ENCODE measurements at regions not wholly inside any gene's neighbourhood (a gene's known extent, or its start where the extent isn't known, plus 50 kb on each side); places are given as distances from the start of the nearest gene placed in this dataset.

DNA sequence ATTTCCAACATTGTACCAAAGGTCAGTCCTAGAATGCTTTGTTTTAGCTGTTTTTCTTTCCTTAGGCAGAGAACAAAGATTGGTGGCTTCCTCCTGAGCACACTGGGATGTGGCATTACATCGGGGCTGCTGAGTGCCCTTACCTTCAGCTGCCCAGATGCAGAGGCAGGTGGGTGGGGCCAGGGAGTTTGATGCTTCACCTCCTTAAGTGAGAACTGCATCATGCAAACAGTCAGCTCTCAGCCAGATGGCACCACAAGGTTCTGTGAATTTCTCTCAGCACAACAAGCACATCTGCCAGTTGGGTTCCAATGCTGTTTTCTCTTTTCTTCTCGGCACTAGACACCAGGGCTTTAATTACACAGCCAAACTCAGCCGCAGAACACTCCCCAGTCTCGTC lies 87.4 kb upstream of the UBL3 start:
- DNase-seq (no peak), FAIRE-seq (no peak)
- Histone ChIP-seq H3K9ac (ENCODE audit: low read length in 3 of 3) (no peak overlapping the region), H3K27me3 (ENCODE audit: control insufficient read depth, insufficient read depth, low read length) (no peaks in the 10 kb centered on the region), H3K27ac (ENCODE audit: low read depth in 2 of 2, low read length in 2 of 2) (no peak overlapping the region), H3K9me3 (ENCODE audit: control insufficient read depth in 2 of 3, insufficient read depth in 1 of 3, low read length in 3 of 3) (no peaks in the 10 kb centered on the region), H3K4me1 (ENCODE audit: control insufficient read depth in 2 of 3, insufficient read depth in 2 of 3, low read depth in 1 of 3, low read length in 3 of 3) (no peaks in the 10 kb centered on the region), H3K36me3 (ENCODE audit: control insufficient read depth in 2 of 3, insufficient read depth in 3 of 3, low read length in 3 of 3) (no peaks in the 10 kb centered on the region), H3K4me3 (ENCODE audit: low read length in 3 of 3) (no peak overlapping the region)
- intact Hi-C loops (cut with DNase I), result no loop called here
- TF ChIP-seq, protein P1, sequence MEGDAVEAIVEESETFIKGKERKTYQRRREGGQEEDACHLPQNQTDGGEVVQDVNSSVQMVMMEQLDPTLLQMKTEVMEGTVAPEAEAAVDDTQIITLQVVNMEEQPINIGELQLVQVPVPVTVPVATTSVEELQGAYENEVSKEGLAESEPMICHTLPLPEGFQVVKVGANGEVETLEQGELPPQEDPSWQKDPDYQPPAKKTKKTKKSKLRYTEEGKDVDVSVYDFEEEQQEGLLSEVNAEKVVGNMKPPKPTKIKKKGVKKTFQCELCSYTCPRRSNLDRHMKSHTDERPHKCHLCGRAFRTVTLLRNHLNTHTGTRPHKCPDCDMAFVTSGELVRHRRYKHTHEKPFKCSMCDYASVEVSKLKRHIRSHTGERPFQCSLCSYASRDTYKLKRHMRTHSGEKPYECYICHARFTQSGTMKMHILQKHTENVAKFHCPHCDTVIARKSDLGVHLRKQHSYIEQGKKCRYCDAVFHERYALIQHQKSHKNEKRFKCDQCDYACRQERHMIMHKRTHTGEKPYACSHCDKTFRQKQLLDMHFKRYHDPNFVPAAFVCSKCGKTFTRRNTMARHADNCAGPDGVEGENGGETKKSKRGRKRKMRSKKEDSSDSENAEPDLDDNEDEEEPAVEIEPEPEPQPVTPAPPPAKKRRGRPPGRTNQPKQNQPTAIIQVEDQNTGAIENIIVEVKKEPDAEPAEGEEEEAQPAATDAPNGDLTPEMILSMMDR (IDR thresholded peaks at IDR 0.05; ENCODE audit: borderline replicate concordance, extremely low read depth, insufficient read depth), result no peak

DNA sequence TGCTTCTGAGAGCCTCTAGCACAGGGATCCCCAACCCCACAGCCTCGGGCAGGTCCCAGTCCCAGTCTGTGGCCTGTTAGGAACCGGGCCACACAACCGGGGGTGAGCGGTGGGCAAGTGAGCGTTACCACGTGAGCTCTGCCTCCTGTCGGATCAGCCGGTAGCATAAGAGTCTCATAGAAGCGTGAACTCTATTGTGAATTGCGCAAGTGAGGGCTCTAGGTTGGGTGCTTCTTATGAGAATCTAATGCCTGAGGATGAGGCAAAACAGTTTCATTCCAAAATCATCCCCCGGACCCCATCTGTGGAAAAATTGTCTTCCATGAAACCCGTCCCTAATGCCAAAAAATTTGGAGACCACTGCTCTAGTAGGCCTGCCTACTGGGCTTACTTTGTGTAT lies 87.0 kb upstream of the UBL3 start:
- Histone ChIP-seq H3K36me3 (ENCODE audit: control insufficient read depth in 2 of 3, insufficient read depth in 3 of 3, low read length in 3 of 3) (no peaks in the 10 kb centered on the region), H3K27me3 (ENCODE audit: control insufficient read depth, insufficient read depth, low read length) (no peaks in the 10 kb centered on the region), H3K4me3 (ENCODE audit: low read length in 3 of 3) (no peak overlapping the region), H3K9me3 (ENCODE audit: control insufficient read depth in 2 of 3, insufficient read depth in 1 of 3, low read length in 3 of 3) (no peaks in the 10 kb centered on the region), H3K9ac (ENCODE audit: low read length in 3 of 3) (no peak overlapping the region), H3K27ac (ENCODE audit: low read depth in 2 of 2, low read length in 2 of 2) (no peak overlapping the region), H3K4me1 (ENCODE audit: control insufficient read depth in 2 of 3, insufficient read depth in 2 of 3, low read depth in 1 of 3, low read length in 3 of 3) (no peaks in the 10 kb centered on the region)
- DNase-seq, result no peak
- no peak for FAIRE-seq
- TF ChIP-seq, protein P1 (IDR thresholded peaks at IDR 0.05; ENCODE audit: borderline replicate concordance, extremely low read depth, insufficient read depth), result no peak
- intact Hi-C loops (cut with DNase I), result no loop called here

DNA sequence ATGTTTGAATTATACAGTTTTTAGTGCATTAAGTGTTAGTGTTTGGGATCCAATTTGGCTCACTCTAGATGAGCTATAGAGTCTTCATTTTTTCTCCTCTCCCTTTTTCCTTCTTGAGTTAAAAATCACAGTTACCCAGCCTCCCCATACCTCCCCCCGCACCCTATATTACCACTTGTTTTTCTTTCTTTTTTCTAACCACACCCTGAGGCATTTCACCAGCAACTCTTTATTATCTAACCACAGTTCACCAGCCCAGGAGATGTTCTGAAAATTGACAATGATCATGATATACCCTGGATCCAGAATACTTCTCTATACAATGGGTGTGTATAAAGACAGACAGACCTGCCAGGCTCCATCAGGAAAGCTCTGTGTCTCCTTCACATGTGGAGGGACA lies 86.5 kb upstream of the UBL3 start:
- no peak overlapping the region for H3K9ac ChIP-seq (ENCODE audit: low read length in 3 of 3)
- no peaks in the 10 kb centered on the region for H3K9me3 ChIP-seq (ENCODE audit: control insufficient read depth in 2 of 3, insufficient read depth in 1 of 3, low read length in 3 of 3)
- FAIRE-seq, result no peak
- no peak overlapping the region for H3K27ac ChIP-seq (ENCODE audit: low read depth in 2 of 2, low read length in 2 of 2)
- TF ChIP-seq, protein P1 (IDR thresholded peaks at IDR 0.05; ENCODE audit: borderline replicate concordance, extremely low read depth, insufficient read depth), result no peak
- intact Hi-C loops (cut with DNase I), result no loop called here
- H3K27me3 ChIP-seq (ENCODE audit: control insufficient read depth, insufficient read depth, low read length), result no peaks in the 10 kb centered on the region
- no peaks in the 10 kb centered on the region for H3K4me1 ChIP-seq (ENCODE audit: control insufficient read depth in 2 of 3, insufficient read depth in 2 of 3, low read depth in 1 of 3, low read length in 3 of 3)
- no peak overlapping the region for H3K4me3 ChIP-seq (ENCODE audit: low read length in 3 of 3)
- no peak for DNase-seq
- no peaks in the 10 kb centered on the region for H3K36me3 ChIP-seq (ENCODE audit: control insufficient read depth in 2 of 3, insufficient read depth in 3 of 3, low read length in 3 of 3)

DNA sequence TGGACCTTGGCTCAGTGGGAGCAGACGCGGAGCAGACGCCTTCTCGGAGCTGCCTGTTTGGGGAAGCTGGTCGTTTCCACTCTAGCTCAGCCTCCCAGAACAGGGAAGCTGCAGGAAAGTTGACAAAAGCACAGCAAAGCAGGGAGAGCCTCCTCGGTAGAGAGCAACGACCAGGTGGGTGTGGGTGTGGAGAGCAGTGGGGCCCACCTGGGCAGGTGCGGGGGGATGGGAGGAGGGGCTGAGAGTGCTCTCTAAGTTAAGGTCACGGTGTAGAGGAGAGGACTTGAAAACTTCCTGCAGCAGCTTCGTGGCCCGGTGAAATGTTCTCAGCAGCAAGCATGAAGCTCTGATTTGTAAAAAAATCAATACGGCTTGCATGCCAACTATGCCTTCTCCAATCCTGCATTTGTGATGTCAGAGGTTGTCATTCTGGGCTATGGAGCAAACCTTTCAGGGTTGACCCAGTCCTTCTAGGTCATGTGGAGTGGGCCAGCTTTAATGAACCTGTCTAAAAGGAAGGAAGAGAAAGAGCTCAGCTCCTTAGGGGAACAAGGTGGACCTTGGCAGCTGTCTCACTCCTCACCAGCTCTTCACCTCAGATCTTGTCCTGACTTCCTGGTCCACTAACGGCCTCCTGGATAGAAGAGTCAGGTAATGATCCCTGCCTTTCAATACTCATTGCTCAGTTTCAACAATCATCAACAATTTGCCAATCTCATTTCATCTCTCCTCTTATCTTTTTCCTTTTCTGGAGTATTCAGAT lies 85.8 kb upstream of the UBL3 start:
- FAIRE-seq (no peak), DNase-seq (no peak)
- no peak overlapping the region for H3K4me3 ChIP-seq (ENCODE audit: low read length in 3 of 3)
- H3K27ac ChIP-seq (ENCODE audit: low read depth in 2 of 2, low read length in 2 of 2), result no peak overlapping the region
- H3K9me3 ChIP-seq (ENCODE audit: control insufficient read depth in 2 of 3, insufficient read depth in 1 of 3, low read length in 3 of 3), result no peaks in the 10 kb centered on the region
- H3K9ac ChIP-seq (ENCODE audit: low read length in 3 of 3), result no peak overlapping the region
- intact Hi-C loops (cut with DNase I), result no loop called here
- H3K36me3 ChIP-seq (ENCODE audit: control insufficient read depth in 2 of 3, insufficient read depth in 3 of 3, low read length in 3 of 3), result no peaks in the 10 kb centered on the region
- no peaks in the 10 kb centered on the region for H3K27me3 ChIP-seq (ENCODE audit: control insufficient read depth, insufficient read depth, low read length)
- TF ChIP-seq, protein P1 (IDR thresholded peaks at IDR 0.05; ENCODE audit: borderline replicate concordance, extremely low read depth, insufficient read depth), result no peak
- no peaks in the 10 kb centered on the region for H3K4me1 ChIP-seq (ENCODE audit: control insufficient read depth in 2 of 3, insufficient read depth in 2 of 3, low read depth in 1 of 3, low read length in 3 of 3)

Data from kidney (tissue), 13 donors.